ENCODE measurements at regions not wholly inside any gene's neighbourhood (a gene's known extent, or its start where the extent isn't known, plus 50 kb on each side); places are given as distances from the start of the nearest gene placed in this dataset.

GRCh38 chr2:42924418-42924886 is 132.1 kb upstream of the HAAO start:
- TF ChIP-seq CTCF (IDR thresholded peaks at IDR 0.05; ENCODE audit: insufficient read depth, low read length, poor library complexity, severe bottlenecking): no peak
- no peak overlapping the region for H3K4me3 ChIP-seq (ENCODE audit: low read depth, low read length)
- H3K36me3 ChIP-seq (ENCODE audit: control insufficient read depth, insufficient read depth, low read length): no peaks in the 10 kb centered on the region
- DNase-seq (ENCODE audit: low read depth): no peak
- no peaks in the 10 kb centered on the region for H3K27me3 ChIP-seq (ENCODE audit: control insufficient read depth, insufficient read depth, low read length)

- peak; percentile 11 for TF ChIP-seq CTCF (IDR thresholded peaks at IDR 0.05; ENCODE audit: insufficient read depth, low read length, poor library complexity, severe bottlenecking)
- Histone ChIP-seq H3K4me3 (ENCODE audit: low read depth, low read length) (no peak overlapping the region), H3K27me3 (ENCODE audit: control insufficient read depth, insufficient read depth, low read length) (no peaks in the 10 kb centered on the region), H3K36me3 (ENCODE audit: control insufficient read depth, insufficient read depth, low read length) (no peaks in the 10 kb centered on the region)
- DNase-seq (ENCODE audit: low read depth): no peak
These were observed 131.4 kb upstream of the HAAO start for GRCh38 chr2:42923580-42924417.

- Histone ChIP-seq H3K4me3 (ENCODE audit: low read depth, low read length) (no peak overlapping the region), H3K27me3 (ENCODE audit: control insufficient read depth, insufficient read depth, low read length) (no peaks in the 10 kb centered on the region), H3K36me3 (ENCODE audit: control insufficient read depth, insufficient read depth, low read length) (no peaks in the 10 kb centered on the region)
- no peak for DNase-seq (ENCODE audit: low read depth)
- TF ChIP-seq CTCF (IDR thresholded peaks at IDR 0.05; ENCODE audit: insufficient read depth, low read length, poor library complexity, severe bottlenecking): no peak
These were observed 130.6 kb upstream of the HAAO start for GRCh38 chr2:42922790-42923579.

GRCh38 chr2:42922293-42922692 is 129.9 kb upstream of the HAAO start:
- H3K27me3 ChIP-seq (ENCODE audit: control insufficient read depth, insufficient read depth, low read length): no peaks in the 10 kb centered on the region
- H3K4me3 ChIP-seq (ENCODE audit: low read depth, low read length): no peak overlapping the region
- H3K36me3 ChIP-seq (ENCODE audit: control insufficient read depth, insufficient read depth, low read length): no peaks in the 10 kb centered on the region
- TF ChIP-seq CTCF (IDR thresholded peaks at IDR 0.05; ENCODE audit: insufficient read depth, low read length, poor library complexity, severe bottlenecking): no peak
- no peak for DNase-seq (ENCODE audit: low read depth)

GRCh38 chr2:42921721-42922120 is 129.3 kb upstream of the HAAO start:
- Histone ChIP-seq H3K36me3 (ENCODE audit: control insufficient read depth, insufficient read depth, low read length) (no peaks in the 10 kb centered on the region), H3K27me3 (ENCODE audit: control insufficient read depth, insufficient read depth, low read length) (no peaks in the 10 kb centered on the region), H3K4me3 (ENCODE audit: low read depth, low read length) (no peak overlapping the region)
- DNase-seq (ENCODE audit: low read depth): no peak
- TF ChIP-seq CTCF (IDR thresholded peaks at IDR 0.05; ENCODE audit: insufficient read depth, low read length, poor library complexity, severe bottlenecking): no peak
